MM.1S (cell line): ENCODE measurements at regions not wholly inside any gene's neighbourhood (a gene's known extent, or its start where the extent isn't known, plus 50 kb on each side); places are given as distances from the start of the nearest gene placed in this dataset.

ENCODE experiments used
- DNase-seq: peaks from one replicate; pipeline ENCODE4 v3.0.0-alpha.2; 2015
- H2AFZ ChIP-seq: fragments of 300-600 bp; sonication (generic); 2 replicates; pipeline ENCODE4 v1.6.0; 2016; ENCODE audit warnings: antibody characterized with exemption, low read length
- H3F3A ChIP-seq: fragments of 300-600 bp; sonication (generic); 2 replicates; pipeline ENCODE4 v1.6.1; 2016; ENCODE audit warnings: mild to moderate bottlenecking, antibody characterized with exemption, low read length, moderate library complexity, mixed read lengths; ENCODE audit not compliant: insufficient read depth
- H3K27ac ChIP-seq: fragments of 300-600 bp; sonication (generic); 2 replicates; pipeline ENCODE4 v1.5.1; 2016; ENCODE audit warnings: mild to moderate bottlenecking, low read length
- H3K27me3 ChIP-seq: fragments of 300-600 bp; sonication (generic); replicated peaks from 2 replicates; pipeline ENCODE4 v1.6.0; 2016; ENCODE audit warnings: low read length; ENCODE audit not compliant: insufficient read depth
- H3K36me3 ChIP-seq: fragments of 300-600 bp; sonication (generic); replicated peaks from 2 replicates; pipeline ENCODE4 v1.6.1; 2016; ENCODE audit warnings: mild to moderate bottlenecking, low read length, mixed read lengths; ENCODE audit not compliant: insufficient read depth
- H3K4me1 ChIP-seq: fragments of 300-600 bp; sonication (generic); 2 replicates; pipeline ENCODE4 v1.6.1; 2016; ENCODE audit warnings: low read length, mixed read lengths
- H3K4me2 ChIP-seq: fragments of 300-600 bp; sonication (generic); 2 replicates; pipeline ENCODE4 v1.6.0; 2016; ENCODE audit warnings: low read depth, low read length
- H3K4me3 ChIP-seq: fragments of 300-600 bp; sonication (generic); 2 replicates; pipeline ENCODE4 v1.5.1; 2016; ENCODE audit warnings: low read length, mixed read lengths
- H3K79me2 ChIP-seq: fragments of 300-600 bp; sonication (generic); 2 replicates; pipeline ENCODE4 v1.6.1; 2016; ENCODE audit warnings: mixed run types, low read length, mixed read lengths
- H3K9ac ChIP-seq: fragments of 300-600 bp; sonication (generic); 2 replicates; pipeline ENCODE4 v1.6.1; 2016; ENCODE audit warnings: low read length, mixed read lengths
- H3K9me2 ChIP-seq: fragments of 300-600 bp; sonication (generic); replicated peaks from 2 replicates; pipeline ENCODE4 v1.6.1; 2016; ENCODE audit warnings: mild to moderate bottlenecking, low read length, mixed read lengths; ENCODE audit not compliant: insufficient read depth
- H3K9me3 ChIP-seq: fragments of 300-600 bp; sonication (generic); replicated peaks from 2 replicates; pipeline ENCODE4 v1.6.1; 2016; ENCODE audit warnings: mild to moderate bottlenecking, low read length, mixed read lengths; ENCODE audit not compliant: insufficient read depth
- H4K20me1 ChIP-seq: fragments of 300-600 bp; sonication (generic); 2 replicates; pipeline ENCODE4 v1.6.1; 2016; ENCODE audit warnings: mild to moderate bottlenecking, low read length, moderate library complexity, mixed read lengths; ENCODE audit not compliant: insufficient read depth
- EZH2 ChIP-seq: fragments of 300-600 bp; sonication (generic); optimal IDR thresholded peaks from 2 replicates; pipeline ENCODE3; 2017; ENCODE audit warnings: low read depth, mild to moderate bottlenecking, antibody characterized with exemption, low read length, mixed read lengths
- EZH2phosphoT487 ChIP-seq: fragments of 300-600 bp; sonication (generic); IDR thresholded peaks from 2 replicates; pipeline ENCODE4 v1.6.1; 2018; ENCODE audit warnings: antibody characterized with exemption, low read length
- TF ChIP-seq, protein P1 (sequence below): fragments of 300-600 bp; sonication (generic); IDR thresholded peaks from 2 replicates; pipeline ENCODE4 v1.5.1; 2016; ENCODE audit warnings: antibody characterized with exemption, low read length, mixed read lengths

DNA sequence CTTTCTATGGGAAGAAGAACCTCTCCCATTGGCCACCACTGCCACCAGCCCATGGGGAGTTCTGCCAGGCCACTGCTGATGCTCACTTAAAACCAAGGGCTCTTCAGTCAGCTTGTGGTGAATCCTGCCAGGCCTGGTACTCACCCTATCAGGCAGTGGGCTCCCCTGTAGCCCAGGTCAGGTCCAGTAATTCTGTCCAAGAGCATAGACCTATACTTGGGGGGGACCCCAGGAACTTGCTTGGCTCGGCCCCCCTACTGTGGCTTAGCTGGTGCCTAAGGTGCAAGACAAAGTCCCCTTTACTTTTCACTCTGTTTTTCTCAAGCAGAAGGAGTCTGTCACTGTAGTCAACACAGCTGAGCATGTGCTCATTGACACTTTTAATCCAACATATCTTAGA, 1012.2 kb downstream of the PCDH19 start:
- H3K4me1 ChIP-seq: no peaks in the 10 kb centered on the region
- no peak overlapping the region for H3K4me2 ChIP-seq
- H3K9ac ChIP-seq: no peak overlapping the region
- no peak for TF ChIP-seq EZH2
- TF ChIP-seq, protein P1, sequence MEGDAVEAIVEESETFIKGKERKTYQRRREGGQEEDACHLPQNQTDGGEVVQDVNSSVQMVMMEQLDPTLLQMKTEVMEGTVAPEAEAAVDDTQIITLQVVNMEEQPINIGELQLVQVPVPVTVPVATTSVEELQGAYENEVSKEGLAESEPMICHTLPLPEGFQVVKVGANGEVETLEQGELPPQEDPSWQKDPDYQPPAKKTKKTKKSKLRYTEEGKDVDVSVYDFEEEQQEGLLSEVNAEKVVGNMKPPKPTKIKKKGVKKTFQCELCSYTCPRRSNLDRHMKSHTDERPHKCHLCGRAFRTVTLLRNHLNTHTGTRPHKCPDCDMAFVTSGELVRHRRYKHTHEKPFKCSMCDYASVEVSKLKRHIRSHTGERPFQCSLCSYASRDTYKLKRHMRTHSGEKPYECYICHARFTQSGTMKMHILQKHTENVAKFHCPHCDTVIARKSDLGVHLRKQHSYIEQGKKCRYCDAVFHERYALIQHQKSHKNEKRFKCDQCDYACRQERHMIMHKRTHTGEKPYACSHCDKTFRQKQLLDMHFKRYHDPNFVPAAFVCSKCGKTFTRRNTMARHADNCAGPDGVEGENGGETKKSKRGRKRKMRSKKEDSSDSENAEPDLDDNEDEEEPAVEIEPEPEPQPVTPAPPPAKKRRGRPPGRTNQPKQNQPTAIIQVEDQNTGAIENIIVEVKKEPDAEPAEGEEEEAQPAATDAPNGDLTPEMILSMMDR: no peak
- TF ChIP-seq EZH2phosphoT487: no peak
- no peaks in the 10 kb centered on the region for H3K79me2 ChIP-seq
- no peak overlapping the region for H3K27ac ChIP-seq
- no peaks in the 10 kb centered on the region for H4K20me1 ChIP-seq
- no peak for DNase-seq
- no peaks in the 10 kb centered on the region for H3K9me2 ChIP-seq
- H3K4me3 ChIP-seq: no peak overlapping the region
- no peaks in the 10 kb centered on the region for H3K27me3 ChIP-seq
- no peaks in the 10 kb centered on the region for H3F3A ChIP-seq
- H3K9me3 ChIP-seq: no peaks in the 10 kb centered on the region
- no peaks in the 10 kb centered on the region for H3K36me3 ChIP-seq
- no peak overlapping the region for H2AFZ ChIP-seq

DNA sequence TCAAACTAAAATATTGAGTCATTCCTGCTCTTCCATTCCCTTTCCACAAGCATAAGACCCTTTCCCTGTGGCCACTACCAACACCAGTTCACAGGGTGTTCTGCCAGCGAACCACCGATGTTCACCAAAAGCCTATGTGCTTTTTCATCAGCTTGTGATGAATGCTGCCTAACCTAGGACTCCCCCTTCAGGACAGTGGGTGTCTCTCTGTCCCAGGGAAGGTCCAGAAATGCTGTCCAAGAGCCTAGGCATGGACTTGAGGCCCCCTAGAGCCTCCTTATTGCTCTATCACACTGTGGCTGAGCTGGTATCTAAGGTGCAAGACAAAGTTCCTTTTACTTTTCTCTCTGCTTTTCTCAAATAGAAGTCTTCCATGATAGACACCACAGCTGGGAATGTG, 1015.6 kb downstream of the PCDH19 start:
- no peak overlapping the region for H3K9ac ChIP-seq
- no peaks in the 10 kb centered on the region for H3K4me1 ChIP-seq
- no peak for DNase-seq
- no peaks in the 10 kb centered on the region for H3K27me3 ChIP-seq
- H3K9me3 ChIP-seq: no peaks in the 10 kb centered on the region
- H3K79me2 ChIP-seq: no peaks in the 10 kb centered on the region
- no peak overlapping the region for H3K27ac ChIP-seq
- H3K9me2 ChIP-seq: no peaks in the 10 kb centered on the region
- no peak overlapping the region for H2AFZ ChIP-seq
- no peaks in the 10 kb centered on the region for H3K36me3 ChIP-seq
- H3K4me2 ChIP-seq: no peak overlapping the region
- TF ChIP-seq EZH2 (no peak), EZH2phosphoT487 (no peak)
- TF ChIP-seq, protein P1: no peak
- H3F3A ChIP-seq: no peaks in the 10 kb centered on the region
- H4K20me1 ChIP-seq: no peaks in the 10 kb centered on the region
- no peak overlapping the region for H3K4me3 ChIP-seq

DNA sequence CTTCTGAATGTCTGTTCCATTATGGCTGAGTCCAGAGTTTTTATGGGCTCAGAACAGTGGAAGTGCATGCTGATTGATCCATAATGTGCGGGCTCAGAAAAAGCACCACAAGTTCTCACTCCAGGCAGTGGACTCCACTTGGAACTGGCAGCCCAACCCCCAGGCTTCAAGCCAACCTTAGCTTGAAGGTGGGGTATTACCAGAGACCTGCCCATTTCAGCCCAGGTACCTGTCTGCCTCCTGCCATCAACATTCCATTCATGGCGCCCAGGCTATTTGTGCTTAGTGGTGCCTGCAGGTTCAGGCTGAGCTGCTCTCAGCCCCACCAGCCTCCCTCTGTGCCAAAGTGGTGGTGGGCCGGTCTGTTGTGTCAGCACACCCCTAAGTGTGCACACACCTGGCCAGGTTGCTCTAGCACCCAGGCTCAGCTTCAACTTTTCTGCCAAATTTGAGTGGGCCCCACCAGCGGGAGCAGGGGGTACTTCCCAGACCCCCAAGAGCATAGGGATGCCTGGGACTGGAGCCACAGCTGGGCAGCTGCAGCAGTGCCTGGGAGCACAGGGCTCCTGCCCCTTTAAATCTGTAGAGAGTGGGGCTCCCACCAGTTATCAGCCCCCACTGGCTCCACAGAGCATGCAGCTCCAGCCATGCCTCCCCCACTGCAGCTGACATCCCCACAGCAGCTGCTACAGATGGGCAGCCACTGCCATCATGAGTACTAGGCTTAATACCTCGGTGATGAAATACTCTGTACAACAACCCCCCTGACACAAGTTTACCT, 1025.3 kb downstream of the PCDH19 start:
- no peaks in the 10 kb centered on the region for H3K79me2 ChIP-seq

More for the DNA sequence above, 1025.3 kb downstream of the PCDH19 start:
- no peak overlapping the region for H2AFZ ChIP-seq
- H3K9me2 ChIP-seq: no peaks in the 10 kb centered on the region
- H4K20me1 ChIP-seq: no peaks in the 10 kb centered on the region
- no peaks in the 10 kb centered on the region for H3K27me3 ChIP-seq
- H3K4me1 ChIP-seq: no peaks in the 10 kb centered on the region
- H3K4me3 ChIP-seq: no peak overlapping the region
- no peaks in the 10 kb centered on the region for H3F3A ChIP-seq
- no peak for DNase-seq
- no peak overlapping the region for H3K4me2 ChIP-seq
- H3K9me3 ChIP-seq: no peaks in the 10 kb centered on the region
- H3K36me3 ChIP-seq: no peaks in the 10 kb centered on the region
- TF ChIP-seq EZH2 (no peak), EZH2phosphoT487 (no peak)
- TF ChIP-seq, protein P1: no peak
- no peak overlapping the region for H3K27ac ChIP-seq
- no peak overlapping the region for H3K9ac ChIP-seq
